ENCODE measurements at regions not wholly inside any gene's neighbourhood (a gene's known extent, or its start where the extent isn't known, plus 50 kb on each side); places are given as distances from the start of the nearest gene placed in this dataset.

DNA sequence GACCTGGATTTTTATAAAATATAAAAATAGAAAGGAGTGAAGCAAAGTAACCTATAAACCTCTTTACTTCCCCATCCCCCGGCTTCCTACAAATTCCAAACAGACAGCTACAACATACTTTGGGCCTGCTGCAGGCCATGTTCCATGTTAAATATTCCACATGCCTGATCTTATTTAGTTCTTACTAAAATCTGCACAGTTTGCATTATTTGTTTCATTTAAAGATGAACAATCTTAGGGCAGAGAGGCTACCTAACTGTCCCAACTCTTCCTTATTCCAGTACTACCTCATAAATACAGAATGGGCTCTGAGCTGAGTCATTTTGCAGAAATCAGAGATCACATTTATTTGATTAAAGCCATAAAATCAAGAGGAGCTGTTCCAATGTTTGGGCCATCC, 665.0 kb downstream of the PDCD6IP start:
- H3K9ac ChIP-seq (ENCODE audit: control insufficient read depth, extremely low read depth, insufficient read depth, low read length): no peak overlapping the region
- no peak for FAIRE-seq

DNA sequence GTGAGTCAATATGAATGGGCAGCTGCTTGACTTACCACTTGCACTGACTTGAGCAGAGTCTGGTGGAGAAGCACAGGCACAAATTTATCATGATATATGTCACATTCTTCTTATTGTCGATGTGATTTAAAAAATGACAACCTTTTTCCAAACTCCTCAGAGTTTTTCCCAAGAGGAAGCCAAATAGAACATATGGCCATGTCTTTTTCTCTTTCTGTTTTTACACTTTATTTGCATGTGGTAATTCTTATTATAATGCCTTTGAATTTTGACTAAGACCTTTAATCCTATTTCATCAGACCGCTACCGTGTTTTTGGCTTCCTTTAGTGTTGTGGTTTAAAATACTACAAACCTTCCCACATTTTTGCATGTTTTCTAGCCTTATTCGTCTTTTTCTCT, 666.2 kb downstream of the PDCD6IP start:
- dilution Hi-C loops (cut with MboI; ENCODE audit: extremely low pct_ligation_motif_present, low sequenced_read_pairs): no loop called here
- no peak for FAIRE-seq
- no peaks in the 10 kb centered on the region for H4K20me1 ChIP-seq (ENCODE audit: control insufficient read depth, extremely low read depth, insufficient read depth, low read length)
- TF ChIP-seq CTCF (optimal IDR thresholded peaks at IDR 0.05 in 1 of 3, IDR thresholded peaks at IDR 0.05 in 1 of 3, conservative IDR thresholded peaks at IDR 0.05 in 1 of 3; ENCODE audit: extremely low read depth in 1 of 3, insufficient read depth in 2 of 3, low read length in 3 of 3): no peak
- TF ChIP-seq EZH2 (IDR thresholded peaks at IDR 0.05; ENCODE audit: low read length): no peak
- peaks cover 1% of the 10 kb centered on the region for H3K9me3 ChIP-seq (ENCODE audit: control insufficient read depth, low read depth, low read length)
- H2AFZ ChIP-seq (ENCODE audit: control insufficient read depth, low read length): no peak overlapping the region
- no peaks in the 10 kb centered on the region for H3K9me1 ChIP-seq (ENCODE audit: control insufficient read depth, extremely low read depth, insufficient read depth, low read length)
- no peaks in the 10 kb centered on the region for H3K4me1 ChIP-seq (ENCODE audit: control insufficient read depth, extremely low read depth, insufficient read depth, low read length)
- no peak for DNase-seq (ENCODE audit: low read depth, low spot score)
- no peaks in the 10 kb centered on the region for H3K79me2 ChIP-seq (ENCODE audit: control insufficient read depth, insufficient read depth, low read length)
- H3K36me3 ChIP-seq (ENCODE audit: control insufficient read depth in 2 of 2, extremely low read depth in 1 of 2, insufficient read depth in 2 of 2, low read length in 2 of 2): no peaks in the 10 kb centered on the region
- H3K27me3 ChIP-seq (ENCODE audit: control insufficient read depth, extremely low read depth, insufficient read depth, low read length): no peaks in the 10 kb centered on the region
- H3K9ac ChIP-seq (ENCODE audit: control insufficient read depth, extremely low read depth, insufficient read depth, low read length): no peak overlapping the region
- H3K27ac ChIP-seq (ENCODE audit: control insufficient read depth, insufficient read depth, low read length): no peak overlapping the region
- no peak overlapping the region for H3K4me3 ChIP-seq (ENCODE audit: control insufficient read depth in 2 of 3, extremely low read depth in 1 of 3, insufficient read depth in 2 of 3, low read depth in 1 of 3, low read length in 3 of 3)
- H3K4me2 ChIP-seq (ENCODE audit: control insufficient read depth, extremely low read depth, insufficient read depth, low read depth, low read length): no peak overlapping the region

More for the DNA sequence above, 665.0 kb downstream of the PDCD6IP start:
- Histone ChIP-seq H3K27me3 (ENCODE audit: control insufficient read depth, extremely low read depth, insufficient read depth, low read length) (no peaks in the 10 kb centered on the region), H3K4me2 (ENCODE audit: control insufficient read depth, extremely low read depth, insufficient read depth, low read depth, low read length) (no peak overlapping the region), H3K4me3 (ENCODE audit: control insufficient read depth in 2 of 3, extremely low read depth in 1 of 3, insufficient read depth in 2 of 3, low read depth in 1 of 3, low read length in 3 of 3) (no peak overlapping the region), H3K9me1 (ENCODE audit: control insufficient read depth, extremely low read depth, insufficient read depth, low read length) (no peaks in the 10 kb centered on the region), H2AFZ (ENCODE audit: control insufficient read depth, low read length) (no peak overlapping the region), H4K20me1 (ENCODE audit: control insufficient read depth, extremely low read depth, insufficient read depth, low read length) (no peaks in the 10 kb centered on the region), H3K4me1 (ENCODE audit: control insufficient read depth, extremely low read depth, insufficient read depth, low read length) (no peaks in the 10 kb centered on the region), H3K79me2 (ENCODE audit: control insufficient read depth, insufficient read depth, low read length) (no peaks in the 10 kb centered on the region), H3K36me3 (ENCODE audit: control insufficient read depth in 2 of 2, extremely low read depth in 1 of 2, insufficient read depth in 2 of 2, low read length in 2 of 2) (no peaks in the 10 kb centered on the region), H3K27ac (ENCODE audit: control insufficient read depth, insufficient read depth, low read length) (no peak overlapping the region), H3K9me3 (ENCODE audit: control insufficient read depth, low read depth, low read length) (peaks cover 1% of the 10 kb centered on the region)
- dilution Hi-C loops (cut with MboI; ENCODE audit: extremely low pct_ligation_motif_present, low sequenced_read_pairs): no loop called here
- no peak for TF ChIP-seq EZH2 (IDR thresholded peaks at IDR 0.05; ENCODE audit: low read length)
- no peak for TF ChIP-seq CTCF (optimal IDR thresholded peaks at IDR 0.05 in 1 of 3, IDR thresholded peaks at IDR 0.05 in 1 of 3, conservative IDR thresholded peaks at IDR 0.05 in 1 of 3; ENCODE audit: extremely low read depth in 1 of 3, insufficient read depth in 2 of 3, low read length in 3 of 3)
- no peak for DNase-seq (ENCODE audit: low read depth, low spot score)

Data from keratinocyte (primary cell).